ENCODE measurements at regions not wholly inside any gene's neighbourhood (a gene's known extent, or its start where the extent isn't known, plus 50 kb on each side); places are given as distances from the start of the nearest gene placed in this dataset.

- no peak for TF ChIP-seq ATF3 (IDR thresholded peaks at IDR 0.05; ENCODE audit: insufficient read depth, low read depth, low read length)
These were observed 1631.9 kb upstream of the CDH6 start (continued) for GRCh38 chr5:29561564-29561963.

Data from H1 (cell line).